GM13976 (cell line): ENCODE measurements at regions not wholly inside any gene's neighbourhood (a gene's known extent, or its start where the extent isn't known, plus 50 kb on each side); places are given as distances from the start of the nearest gene placed in this dataset.

Source experiments
- DNase-seq: peaks from one replicate; pipeline ENCODE4 v3.0.0; 2012; ENCODE audit warnings: low spot score
- in situ Hi-C: fragments of 300-500 bp; cut with MboI; formaldehyde crosslinking; loops from one replicate; pipeline ENCODE4 v1.12.0; 2022; ENCODE audit warnings: low sequenced_read_pairs, mixed read lengths, inconsistent platforms; ENCODE audit not compliant: unreplicated experiment
- TF ChIP-seq, protein P1 (sequence below): IDR thresholded peaks from 2 replicates; pipeline ENCODE4 v1.5.1; 2012; ENCODE audit warnings: borderline replicate concordance, mild to moderate bottlenecking; ENCODE audit not compliant: insufficient read depth; ENCODE audit errors: extremely low read depth, missing control alignments, control extremely low read depth

- TF ChIP-seq, protein P1, sequence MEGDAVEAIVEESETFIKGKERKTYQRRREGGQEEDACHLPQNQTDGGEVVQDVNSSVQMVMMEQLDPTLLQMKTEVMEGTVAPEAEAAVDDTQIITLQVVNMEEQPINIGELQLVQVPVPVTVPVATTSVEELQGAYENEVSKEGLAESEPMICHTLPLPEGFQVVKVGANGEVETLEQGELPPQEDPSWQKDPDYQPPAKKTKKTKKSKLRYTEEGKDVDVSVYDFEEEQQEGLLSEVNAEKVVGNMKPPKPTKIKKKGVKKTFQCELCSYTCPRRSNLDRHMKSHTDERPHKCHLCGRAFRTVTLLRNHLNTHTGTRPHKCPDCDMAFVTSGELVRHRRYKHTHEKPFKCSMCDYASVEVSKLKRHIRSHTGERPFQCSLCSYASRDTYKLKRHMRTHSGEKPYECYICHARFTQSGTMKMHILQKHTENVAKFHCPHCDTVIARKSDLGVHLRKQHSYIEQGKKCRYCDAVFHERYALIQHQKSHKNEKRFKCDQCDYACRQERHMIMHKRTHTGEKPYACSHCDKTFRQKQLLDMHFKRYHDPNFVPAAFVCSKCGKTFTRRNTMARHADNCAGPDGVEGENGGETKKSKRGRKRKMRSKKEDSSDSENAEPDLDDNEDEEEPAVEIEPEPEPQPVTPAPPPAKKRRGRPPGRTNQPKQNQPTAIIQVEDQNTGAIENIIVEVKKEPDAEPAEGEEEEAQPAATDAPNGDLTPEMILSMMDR, result no peak
- in situ Hi-C loops, result no loop called here
- no peak for DNase-seq
These were observed 861.0 kb downstream of the SORCS3 start for GRCh38 chr10:105502058-105502457.

DNA sequence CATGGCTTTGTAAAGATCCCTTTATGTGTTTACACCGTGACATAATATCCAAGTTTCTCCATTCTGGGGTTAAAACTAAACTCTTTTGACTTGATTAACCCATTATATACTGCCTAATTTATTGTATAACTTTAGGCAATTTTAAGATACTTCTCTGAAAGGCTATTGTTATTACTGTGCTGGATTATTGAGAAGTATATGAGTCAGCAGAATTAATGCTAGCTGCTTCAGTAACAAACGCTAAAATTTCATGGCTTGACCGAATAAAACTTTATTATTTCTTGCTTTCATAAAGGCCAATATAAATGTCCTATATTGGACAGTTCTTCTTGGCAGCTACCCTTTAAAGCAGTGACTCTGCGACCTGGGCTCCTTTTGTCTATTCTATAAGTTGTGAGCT lies 853.9 kb downstream of the SORCS3 start:
- DNase-seq, result no peak
- in situ Hi-C loops, result no loop called here
- TF ChIP-seq, protein P1, result no peak

GRCh38 chr10:105494303-105494702 lies 853.2 kb downstream of the SORCS3 start:
- TF ChIP-seq, protein P1, result no peak
- in situ Hi-C loops, result no loop called here
- DNase-seq, result no peak

GRCh38 chr10:105473170-105473569 lies 832.1 kb downstream of the SORCS3 start:
- TF ChIP-seq, protein P1, result no peak
- DNase-seq, result no peak
- in situ Hi-C loops, result no loop called here

DNA sequence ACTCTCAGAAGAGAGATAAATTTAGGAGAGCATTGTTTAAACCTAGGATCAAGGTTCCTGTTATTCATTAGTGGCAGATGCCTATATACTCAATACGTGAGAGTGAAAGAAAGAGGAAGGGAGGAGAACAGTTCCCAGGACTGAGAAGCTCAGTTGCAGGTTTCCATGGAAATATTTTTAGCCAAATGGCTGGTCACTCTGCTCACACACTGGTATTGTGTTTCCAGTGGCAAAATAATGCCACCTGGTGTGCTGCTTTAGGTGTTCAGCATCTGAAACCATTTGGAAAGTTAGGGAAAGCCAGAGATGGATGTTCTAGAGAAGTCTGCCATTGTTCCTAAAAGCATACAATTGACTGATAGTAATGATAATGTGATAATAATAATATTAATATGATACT lies 827.7 kb downstream of the SORCS3 start:
- no peak for DNase-seq
- in situ Hi-C loops, result no loop called here
- TF ChIP-seq, protein P1, result no peak

DNA sequence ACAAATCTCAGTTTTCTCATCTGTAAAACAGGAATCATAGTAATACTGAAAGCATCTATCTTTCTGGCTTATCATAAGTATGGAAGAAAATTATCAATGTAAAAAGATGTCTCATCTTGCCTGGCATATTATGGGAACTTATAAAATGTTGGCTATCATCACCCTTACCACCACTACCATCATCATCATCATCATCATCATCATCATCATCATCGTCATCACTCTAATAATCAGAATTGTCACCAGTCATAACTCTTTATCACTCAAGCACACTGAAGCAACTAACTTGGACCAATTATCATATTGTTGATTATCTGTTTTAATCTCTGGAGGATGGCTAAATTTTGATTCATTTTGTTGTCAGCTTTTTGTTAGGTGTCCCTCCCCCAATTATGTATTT lies 825.4 kb downstream of the SORCS3 start:
- no peak for DNase-seq
- in situ Hi-C loops, result no loop called here
- TF ChIP-seq, protein P1, result no peak

DNA sequence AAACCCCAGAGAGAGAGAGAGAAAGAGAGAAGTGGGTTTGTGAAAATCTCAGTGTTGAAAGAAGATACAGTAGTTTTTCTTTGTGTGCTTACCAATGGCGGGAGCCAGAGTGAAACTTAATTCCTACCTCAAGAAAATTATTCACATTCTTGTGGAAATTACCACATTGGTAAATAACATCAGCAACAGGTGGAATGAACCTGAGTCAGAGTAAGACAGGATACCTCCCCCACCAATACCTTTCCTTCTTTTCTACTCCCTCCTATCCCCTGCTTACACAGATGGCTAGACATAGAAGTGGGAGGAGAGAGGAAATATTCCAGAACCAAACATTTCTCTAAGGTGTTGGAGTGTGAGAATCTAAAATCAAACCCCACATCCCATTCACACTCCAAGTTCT lies 793.9 kb downstream of the SORCS3 start:
- TF ChIP-seq, protein P1, result no peak
- DNase-seq, result no peak
- in situ Hi-C loops, result no loop called here
